ENCODE measurements at regions not wholly inside any gene's neighbourhood (a gene's known extent, or its start where the extent isn't known, plus 50 kb on each side); places are given as distances from the start of the nearest gene placed in this dataset.

- TF ChIP-seq, protein P1, sequence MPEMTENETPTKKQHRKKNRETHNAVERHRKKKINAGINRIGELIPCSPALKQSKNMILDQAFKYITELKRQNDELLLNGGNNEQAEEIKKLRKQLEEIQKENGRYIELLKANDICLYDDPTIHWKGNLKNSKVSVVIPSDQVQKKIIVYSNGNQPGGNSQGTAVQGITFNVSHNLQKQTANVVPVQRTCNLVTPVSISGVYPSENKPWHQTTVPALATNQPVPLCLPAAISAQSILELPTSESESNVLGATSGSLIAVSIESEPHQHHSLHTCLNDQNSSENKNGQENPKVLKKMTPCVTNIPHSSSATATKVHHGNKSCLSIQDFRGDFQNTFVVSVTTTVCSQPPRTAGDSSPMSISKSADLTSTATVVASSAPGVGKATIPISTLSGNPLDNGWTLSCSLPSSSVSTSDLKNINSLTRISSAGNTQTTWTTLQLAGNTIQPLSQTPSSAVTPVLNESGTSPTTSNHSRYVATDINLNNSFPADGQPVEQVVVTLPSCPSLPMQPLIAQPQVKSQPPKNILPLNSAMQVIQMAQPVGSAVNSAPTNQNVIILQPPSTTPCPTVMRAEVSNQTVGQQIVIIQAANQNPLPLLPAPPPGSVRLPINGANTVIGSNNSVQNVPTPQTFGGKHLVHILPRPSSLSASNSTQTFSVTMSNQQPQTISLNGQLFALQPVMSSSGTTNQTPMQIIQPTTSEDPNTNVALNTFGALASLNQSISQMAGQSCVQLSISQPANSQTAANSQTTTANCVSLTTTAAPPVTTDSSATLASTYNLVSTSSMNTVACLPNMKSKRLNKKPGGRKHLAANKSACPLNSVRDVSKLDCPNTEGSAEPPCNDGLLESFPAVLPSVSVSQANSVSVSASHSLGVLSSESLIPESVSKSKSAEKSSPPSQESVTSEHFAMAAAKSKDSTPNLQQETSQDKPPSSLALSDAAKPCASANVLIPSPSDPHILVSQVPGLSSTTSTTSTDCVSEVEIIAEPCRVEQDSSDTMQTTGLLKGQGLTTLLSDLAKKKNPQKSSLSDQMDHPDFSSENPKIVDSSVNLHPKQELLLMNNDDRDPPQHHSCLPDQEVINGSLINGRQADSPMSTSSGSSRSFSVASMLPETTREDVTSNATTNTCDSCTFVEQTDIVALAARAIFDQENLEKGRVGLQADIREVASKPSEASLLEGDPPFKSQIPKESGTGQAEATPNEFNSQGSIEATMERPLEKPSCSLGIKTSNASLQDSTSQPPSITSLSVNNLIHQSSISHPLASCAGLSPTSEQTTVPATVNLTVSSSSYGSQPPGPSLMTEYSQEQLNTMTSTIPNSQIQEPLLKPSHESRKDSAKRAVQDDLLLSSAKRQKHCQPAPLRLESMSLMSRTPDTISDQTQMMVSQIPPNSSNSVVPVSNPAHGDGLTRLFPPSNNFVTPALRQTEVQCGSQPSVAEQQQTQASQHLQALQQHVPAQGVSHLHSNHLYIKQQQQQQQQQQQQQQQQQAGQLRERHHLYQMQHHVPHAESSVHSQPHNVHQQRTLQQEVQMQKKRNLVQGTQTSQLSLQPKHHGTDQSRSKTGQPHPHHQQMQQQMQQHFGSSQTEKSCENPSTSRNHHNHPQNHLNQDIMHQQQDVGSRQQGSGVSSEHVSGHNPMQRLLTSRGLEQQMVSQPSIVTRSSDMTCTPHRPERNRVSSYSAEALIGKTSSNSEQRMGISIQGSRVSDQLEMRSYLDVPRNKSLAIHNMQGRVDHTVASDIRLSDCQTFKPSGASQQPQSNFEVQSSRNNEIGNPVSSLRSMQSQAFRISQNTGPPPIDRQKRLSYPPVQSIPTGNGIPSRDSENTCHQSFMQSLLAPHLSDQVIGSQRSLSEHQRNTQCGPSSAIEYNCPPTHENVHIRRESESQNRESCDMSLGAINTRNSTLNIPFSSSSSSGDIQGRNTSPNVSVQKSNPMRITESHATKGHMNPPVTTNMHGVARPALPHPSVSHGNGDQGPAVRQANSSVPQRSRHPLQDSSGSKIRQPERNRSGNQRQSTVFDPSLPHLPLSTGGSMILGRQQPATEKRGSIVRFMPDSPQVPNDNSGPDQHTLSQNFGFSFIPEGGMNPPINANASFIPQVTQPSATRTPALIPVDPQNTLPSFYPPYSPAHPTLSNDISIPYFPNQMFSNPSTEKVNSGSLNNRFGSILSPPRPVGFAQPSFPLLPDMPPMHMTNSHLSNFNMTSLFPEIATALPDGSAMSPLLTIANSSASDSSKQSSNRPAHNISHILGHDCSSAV (CRISPR knock-in tag; IDR thresholded peaks at IDR 0.05; ENCODE audit: borderline replicate concordance): no peak
- TF ChIP-seq, protein P2, sequence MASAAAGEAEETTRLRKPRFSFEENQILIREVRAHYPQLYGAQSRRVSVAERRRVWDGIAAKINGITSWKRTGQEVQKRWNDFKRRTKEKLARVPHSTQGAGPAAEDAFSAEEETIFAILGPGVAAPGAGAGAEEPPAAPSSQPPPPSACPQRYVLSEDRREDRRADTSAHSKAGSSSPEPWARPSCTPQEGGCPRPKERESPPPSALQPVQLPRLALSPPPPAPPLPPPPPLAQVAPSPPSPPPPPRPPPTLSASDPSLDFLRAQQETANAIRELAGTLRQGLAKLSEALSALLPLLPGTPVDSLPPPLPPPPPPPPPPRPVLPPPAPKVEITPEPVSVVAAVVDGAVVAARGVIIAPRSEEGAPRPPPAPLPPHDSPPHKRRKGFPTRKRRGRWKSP (CRISPR knock-in tag; IDR thresholded peaks at IDR 0.05): no peak; the same call in 1 of the 2 replicates
- no peak for TF ChIP-seq KLF11 (CRISPR knock-in tag; IDR thresholded peaks at IDR 0.05)
- TF ChIP-seq ZNF264 (CRISPR knock-in tag; IDR thresholded peaks at IDR 0.05): no peak
- peak; percentile 94 for TF ChIP-seq STAG1 (CRISPR knock-in tag; IDR thresholded peaks at IDR 0.05)
- no peak for TF ChIP-seq DMTF1 (CRISPR knock-in tag; IDR thresholded peaks at IDR 0.05)
- TF ChIP-seq ZSCAN9 (CRISPR knock-in tag; IDR thresholded peaks at IDR 0.05; ENCODE audit: borderline replicate concordance): peak; percentile 65; the same call in 1 of the 2 replicates
- TF ChIP-seq ZFP36L2 (CRISPR knock-in tag; IDR thresholded peaks at IDR 0.05): no peak
- no peak for TF ChIP-seq FOXK2 (IDR thresholded peaks at IDR 0.05)
- no peak for TF ChIP-seq ISL2 (CRISPR knock-in tag; IDR thresholded peaks at IDR 0.05)
- TF ChIP-seq ZSCAN30 (CRISPR knock-in tag; IDR thresholded peaks at IDR 0.05): no peak
- TF ChIP-seq MBD4 (IDR thresholded peaks at IDR 0.05; ENCODE audit: borderline replicate concordance, low read length): no peak
- TF ChIP-seq NR2F2 (IDR thresholded peaks at IDR 0.05; ENCODE audit: borderline replicate concordance, low read depth): no peak
- no peak for TF ChIP-seq CSRNP1 (CRISPR knock-in tag; IDR thresholded peaks at IDR 0.05)
- TF ChIP-seq, protein P3, sequence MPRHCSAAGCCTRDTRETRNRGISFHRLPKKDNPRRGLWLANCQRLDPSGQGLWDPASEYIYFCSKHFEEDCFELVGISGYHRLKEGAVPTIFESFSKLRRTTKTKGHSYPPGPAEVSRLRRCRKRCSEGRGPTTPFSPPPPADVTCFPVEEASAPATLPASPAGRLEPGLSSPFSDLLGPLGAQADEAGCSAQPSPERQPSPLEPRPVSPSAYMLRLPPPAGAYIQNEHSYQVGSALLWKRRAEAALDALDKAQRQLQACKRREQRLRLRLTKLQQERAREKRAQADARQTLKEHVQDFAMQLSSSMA (CRISPR knock-in tag; IDR thresholded peaks at IDR 0.05): no peak
- no peak for TF ChIP-seq ARNT2 (CRISPR knock-in tag; IDR thresholded peaks at IDR 0.05; ENCODE audit: low read depth)
These were observed 114.2 kb downstream of the TTC6 start (continued) for GRCh38 chr14:37709419-37710195.
